Hippocampal formation (tissue), 2 donors: ENCODE measurements at regions not wholly inside any gene's neighbourhood (a gene's known extent, or its start where the extent isn't known, plus 50 kb on each side); places are given as distances from the start of the nearest gene placed in this dataset.
A peak's percentile ranks its signal among the peaks of the same experiment; 100 is the strongest.
"Not testable (repeated sequence)": the region's sequence is repeated elsewhere in the genome, so short reads cannot be mapped to it uniquely, and the experiment has no call there.

Experiments
- DNase-seq, 2 donors: peaks; one replicate each; lab custom pipeline; 2025; lab: John Stamatoyannopoulos, UW

- DNase-seq = no peak
Observed at GRCh38 chr5:118604106-118604505, 384.2 kb downstream of the DTWD2 start.

GRCh38 chr5:118603278-118603677, 385.1 kb downstream of the DTWD2 start:
- DNase-seq = no peak

GRCh38 chr5:118598311-118598710, 390.0 kb downstream of the DTWD2 start:
- DNase-seq = no peak

- DNase-seq = no peak
Observed at GRCh38 chr5:118597543-118597942, 390.8 kb downstream of the DTWD2 start.

GRCh38 chr5:118596255-118596654, 392.1 kb downstream of the DTWD2 start:
- peak in 1 of 2 donors; percentile 21 for DNase-seq

GRCh38 chr5:118593003-118593328, 395.4 kb downstream of the DTWD2 start:
- DNase-seq = no peak

- DNase-seq = no peak
Observed at GRCh38 chr5:118592229-118593002, 395.9 kb downstream of the DTWD2 start.

- no peak for DNase-seq
Observed at GRCh38 chr5:118590806-118591205, 397.5 kb downstream of the DTWD2 start.

GRCh38 chr5:118580949-118581348, 407.4 kb downstream of the DTWD2 start:
- DNase-seq = no peak

GRCh38 chr5:118578093-118578492, 410.3 kb downstream of the DTWD2 start:
- no peak for DNase-seq

- no peak for DNase-seq
Observed at GRCh38 chr5:118577621-118578020, 410.7 kb downstream of the DTWD2 start.

- DNase-seq = not testable (repeated sequence)
Observed at GRCh38 chr5:118570276-118570675, 418.1 kb downstream of the DTWD2 start.

- not testable (repeated sequence) for DNase-seq
Observed at GRCh38 chr5:118569596-118569995, 418.8 kb downstream of the DTWD2 start.

GRCh38 chr5:118565335-118565971, 422.9 kb downstream of the DTWD2 start:
- DNase-seq = no peak

GRCh38 chr5:118561971-118562370, 426.4 kb downstream of the DTWD2 start:
- no peak for DNase-seq

- no peak for DNase-seq
Observed at GRCh38 chr5:118561235-118561634, 427.1 kb downstream of the DTWD2 start.

- no peak for DNase-seq
Observed at GRCh38 chr5:118558871-118559270, 429.5 kb downstream of the DTWD2 start.

GRCh38 chr5:118557251-118557661, 431.1 kb downstream of the DTWD2 start:
- no peak for DNase-seq

- DNase-seq = no peak
Observed at GRCh38 chr5:118556792-118557191, 431.6 kb downstream of the DTWD2 start.

- DNase-seq = no peak
Observed at GRCh38 chr5:118555727-118556126, 432.6 kb downstream of the DTWD2 start.

GRCh38 chr5:118554981-118555380, 433.4 kb downstream of the DTWD2 start:
- DNase-seq = no peak

GRCh38 chr5:118554241-118554640, 434.1 kb downstream of the DTWD2 start:
- DNase-seq = no peak

GRCh38 chr5:118553662-118554061, 434.7 kb downstream of the DTWD2 start:
- no peak for DNase-seq
